Mesendoderm (in vitro differentiated cells): ENCODE measurements at regions not wholly inside any gene's neighbourhood (a gene's known extent, or its start where the extent isn't known, plus 50 kb on each side); places are given as distances from the start of the nearest gene placed in this dataset.

Source experiments
- DNase-seq: peaks from one replicate; pipeline ENCODE4 v3.0.0; 2013
- H2AK5ac ChIP-seq: 2 replicates; pipeline ENCODE4 v1.6.1; 2013; ENCODE audit warnings: low read length, inconsistent platforms
- H2BK120ac ChIP-seq: 2 replicates; pipeline ENCODE4 v1.6.1; 2013; ENCODE audit warnings: low read depth, mild to moderate bottlenecking, low read length, moderate library complexity, mixed read lengths
- H2BK15ac ChIP-seq: replicated peaks from 2 replicates; pipeline ENCODE4 v1.6.1; 2013; ENCODE audit warnings: low read depth, mild to moderate bottlenecking, moderate library complexity
- H2BK5ac ChIP-seq: 2 replicates; pipeline ENCODE4 v1.6.1; 2013; ENCODE audit warnings: low read length, inconsistent platforms
- H3K18ac ChIP-seq: 2 replicates; pipeline ENCODE4 v1.6.1; 2013; ENCODE audit warnings: mild to moderate bottlenecking, low read length, mixed read lengths
- H3K23ac ChIP-seq: one replicate; pipeline ENCODE4 v1.6.1; 2013; ENCODE audit warnings: low read length
- H3K27ac ChIP-seq: 2 replicates; pipeline ENCODE4 v1.5.1; 2013; ENCODE audit warnings: low read depth, mild to moderate bottlenecking, inconsistent platforms, low read length, moderate library complexity
- H3K27me3 ChIP-seq: 2 replicates; pipeline ENCODE4 v1.6.1; 2013; ENCODE audit warnings: low read length, control low read depth, mild to moderate bottlenecking, inconsistent platforms; ENCODE audit not compliant: insufficient read depth, poor library complexity
- H3K36me3 ChIP-seq: 2 replicates; pipeline ENCODE4 v1.6.1; 2013; ENCODE audit warnings: low read length, inconsistent platforms; ENCODE audit not compliant: control insufficient read depth, insufficient read depth
- H3K4ac ChIP-seq: one replicate; pipeline ENCODE4 v1.6.1; 2013; ENCODE audit warnings: low read depth, mild to moderate bottlenecking, low read length, moderate library complexity
- H3K4me1 ChIP-seq: 2 replicates; pipeline ENCODE4 v1.6.1; 2013; ENCODE audit warnings: low read depth, low read length, inconsistent platforms; ENCODE audit not compliant: control insufficient read depth
- H3K4me2 ChIP-seq: 2 replicates; pipeline ENCODE4 v1.6.1; 2013; ENCODE audit warnings: low read length
- H3K4me3 ChIP-seq: 2 replicates; pipeline ENCODE4 v1.5.1; 2013; ENCODE audit warnings: mild to moderate bottlenecking, low read length
- H3K56ac ChIP-seq: one replicate; pipeline ENCODE4 v1.6.1; 2013; ENCODE audit warnings: low read length
- H3K79me1 ChIP-seq: 2 replicates; pipeline ENCODE4 v1.6.1; 2013; ENCODE audit warnings: low read length, inconsistent platforms
- H3K79me2 ChIP-seq: 2 replicates; pipeline ENCODE4 v1.6.1; 2013; ENCODE audit warnings: mild to moderate bottlenecking, low read length; ENCODE audit not compliant: control insufficient read depth, insufficient read depth
- H3K9ac ChIP-seq: 2 replicates; pipeline ENCODE4 v1.6.1; 2013; ENCODE audit warnings: low read length, inconsistent platforms
- H4K5ac ChIP-seq: one replicate; pipeline ENCODE4 v1.6.1; 2013; ENCODE audit warnings: low read length
- H4K8ac ChIP-seq: one replicate; pipeline ENCODE4 v1.6.1; 2013; ENCODE audit warnings: low read depth, mild to moderate bottlenecking, control low read depth, low read length, moderate library complexity
- WGBS: extraction: QIAGEN DNeasy Blood & Tissue Kit; methylation state at CpG from one replicate; pipeline ENCODE4 v1.1.7; 2013; ENCODE audit warnings: low lambda C conversion rate, missing lambda C conversion rate; ENCODE audit not compliant: insufficient coverage; ENCODE audit errors: extremely low coverage; 5-methylcytosine and 5-hydroxymethylcytosine counted together

DNA sequence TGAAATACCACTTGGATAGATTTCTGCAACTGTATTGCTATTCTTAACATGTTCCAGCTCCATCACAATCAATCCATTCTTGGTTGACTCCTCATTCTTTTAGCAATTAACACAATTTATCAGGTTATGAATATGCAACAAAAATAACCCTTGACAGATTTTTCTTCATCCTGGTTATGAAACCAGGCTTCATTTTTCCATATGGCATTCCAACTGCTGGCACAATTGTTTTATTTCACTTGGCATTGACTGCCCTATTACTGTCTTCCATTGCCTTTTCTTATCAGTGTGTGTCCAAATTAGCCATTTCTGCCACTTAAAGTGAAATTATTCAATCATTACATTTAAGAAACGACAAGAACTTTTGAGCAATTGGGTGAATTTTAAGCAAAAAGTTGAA is 388.8 kb upstream of the EPHA5 start:
- no CpG with 5 or more reads among the region's 1 CpG for WGBS
- DNase-seq: no peak
- H3K4me1 ChIP-seq: no peaks in the 10 kb centered on the region
- no peak overlapping the region for H4K8ac ChIP-seq
- H3K79me1 ChIP-seq: no peaks in the 10 kb centered on the region
- no peak overlapping the region for H2BK120ac ChIP-seq
- no peak overlapping the region for H4K5ac ChIP-seq
- no peak overlapping the region for H2BK5ac ChIP-seq
- H3K4me3 ChIP-seq: no peak overlapping the region
- no peaks in the 10 kb centered on the region for H3K79me2 ChIP-seq
- no peak overlapping the region for H2AK5ac ChIP-seq
- no peaks in the 10 kb centered on the region for H3K27me3 ChIP-seq
- H3K4ac ChIP-seq: no peak overlapping the region
- H3K56ac ChIP-seq: no peak overlapping the region
- H3K4me2 ChIP-seq: no peak overlapping the region
- H3K9ac ChIP-seq: no peak overlapping the region
- H3K18ac ChIP-seq: no peak overlapping the region
- H3K36me3 ChIP-seq: no peaks in the 10 kb centered on the region
- H3K27ac ChIP-seq: no peak overlapping the region
- no peak overlapping the region for H2BK15ac ChIP-seq
- no peak overlapping the region for H3K23ac ChIP-seq

DNA sequence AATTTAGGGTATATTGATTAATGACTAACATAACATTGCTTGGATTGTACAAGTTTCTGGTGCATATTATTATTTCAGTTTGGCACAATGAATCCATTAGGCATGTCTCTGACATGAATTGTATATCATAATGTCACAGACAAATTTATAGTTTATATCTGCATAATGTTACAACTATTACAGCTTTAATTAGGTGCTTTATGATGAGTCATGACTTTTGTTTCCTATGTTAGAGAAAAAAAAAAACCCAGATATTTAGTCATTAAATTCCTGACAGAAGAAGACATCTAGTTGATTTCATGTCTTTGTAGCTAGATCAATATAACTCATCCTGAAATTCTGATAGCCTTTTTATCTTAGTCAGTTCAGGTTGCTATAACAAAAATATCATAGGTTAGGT is 385.7 kb upstream of the EPHA5 start:
- H3K36me3 ChIP-seq: no peaks in the 10 kb centered on the region
- H2AK5ac ChIP-seq: no peak overlapping the region
- H3K4me3 ChIP-seq: no peak overlapping the region
- H3K9ac ChIP-seq: no peak overlapping the region
- H3K79me2 ChIP-seq: no peaks in the 10 kb centered on the region
- no peak overlapping the region for H3K18ac ChIP-seq
- no peaks in the 10 kb centered on the region for H3K27me3 ChIP-seq
- no peak overlapping the region for H4K5ac ChIP-seq
- H2BK5ac ChIP-seq: no peak overlapping the region
- H2BK120ac ChIP-seq: no peak overlapping the region
- H2BK15ac ChIP-seq: no peak overlapping the region
- H3K79me1 ChIP-seq: no peaks in the 10 kb centered on the region
- H3K4me1 ChIP-seq: no peaks in the 10 kb centered on the region
- no peak overlapping the region for H3K27ac ChIP-seq
- no peak overlapping the region for H3K4me2 ChIP-seq
- H4K8ac ChIP-seq: no peak overlapping the region
- no peak overlapping the region for H3K56ac ChIP-seq
- no peak overlapping the region for H3K4ac ChIP-seq
- no peak overlapping the region for H3K23ac ChIP-seq
- DNase-seq: no peak

DNA sequence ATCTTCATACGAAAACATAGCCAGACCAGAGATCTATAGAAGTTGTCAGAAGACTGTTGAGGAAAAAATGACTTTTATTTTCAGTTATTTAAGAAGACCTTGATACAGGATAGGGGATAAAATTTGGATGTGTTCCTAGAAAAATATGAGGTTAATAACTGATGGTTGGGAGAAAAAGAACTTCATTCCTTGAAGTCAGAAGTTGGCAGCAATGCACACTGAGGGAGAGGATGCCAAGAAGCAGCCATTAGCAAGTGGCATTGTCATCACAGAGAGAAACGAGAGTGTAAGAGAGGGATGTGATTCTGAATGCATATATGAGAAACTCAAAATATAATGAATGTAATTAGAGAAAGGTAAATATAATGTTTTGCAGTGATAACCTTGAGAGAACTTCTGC is 382.1 kb upstream of the EPHA5 start:
- no peaks in the 10 kb centered on the region for H3K4me1 ChIP-seq

DNA sequence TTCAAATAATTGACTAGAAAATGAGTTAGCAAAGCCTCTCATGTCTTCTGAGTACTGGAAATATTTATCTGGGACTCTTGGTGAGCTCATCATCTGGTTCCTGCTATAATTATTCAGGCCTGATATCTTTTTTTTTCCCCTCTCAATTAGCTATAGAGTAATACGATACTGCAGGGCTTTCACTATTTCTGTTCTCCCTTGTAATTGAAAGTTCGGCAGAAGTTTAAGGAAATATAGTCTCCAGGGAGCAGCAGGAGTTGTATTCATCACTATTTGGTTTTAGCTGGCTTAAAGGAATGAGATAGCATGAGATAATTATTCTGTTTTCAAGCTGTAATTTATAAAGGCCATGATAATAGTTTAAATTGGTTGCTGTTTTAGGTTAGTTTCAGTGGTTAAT is 378.6 kb upstream of the EPHA5 start:
- Histone ChIP-seq H3K79me2 (no peaks in the 10 kb centered on the region), H3K4me3 (no peak overlapping the region), H3K9ac (no peak overlapping the region), H3K4me2 (no peak overlapping the region), H3K4ac (no peak overlapping the region), H3K4me1 (no peaks in the 10 kb centered on the region), H3K27ac (no peak overlapping the region), H2BK120ac (no peak overlapping the region), H3K79me1 (no peaks in the 10 kb centered on the region), H3K23ac (no peak overlapping the region), H4K5ac (no peak overlapping the region), H2AK5ac (no peak overlapping the region), H2BK5ac (no peak overlapping the region), H3K27me3 (no peaks in the 10 kb centered on the region), H3K36me3 (no peaks in the 10 kb centered on the region), H3K18ac (no peak overlapping the region), H4K8ac (no peak overlapping the region), H2BK15ac (no peak overlapping the region), H3K56ac (no peak overlapping the region)
- no peak for DNase-seq
- WGBS: no CpG with 5 or more reads among the region's 2 CpGs

More for the DNA sequence above, 382.1 kb upstream of the EPHA5 start:
- Histone ChIP-seq H3K36me3 (no peaks in the 10 kb centered on the region), H3K27me3 (no peaks in the 10 kb centered on the region), H4K8ac (no peak overlapping the region), H3K4me3 (no peak overlapping the region), H3K79me1 (no peaks in the 10 kb centered on the region), H3K79me2 (no peaks in the 10 kb centered on the region), H3K56ac (no peak overlapping the region), H3K4ac (no peak overlapping the region), H2BK15ac (no peak overlapping the region), H2BK5ac (no peak overlapping the region), H4K5ac (no peak overlapping the region), H2BK120ac (no peak overlapping the region), H3K27ac (no peak overlapping the region), H2AK5ac (no peak overlapping the region), H3K23ac (no peak overlapping the region), H3K9ac (no peak overlapping the region), H3K18ac (no peak overlapping the region), H3K4me2 (no peak overlapping the region)
- no peak for DNase-seq
- WGBS: no CpG with 5 or more reads among the region's 2 CpGs

DNA sequence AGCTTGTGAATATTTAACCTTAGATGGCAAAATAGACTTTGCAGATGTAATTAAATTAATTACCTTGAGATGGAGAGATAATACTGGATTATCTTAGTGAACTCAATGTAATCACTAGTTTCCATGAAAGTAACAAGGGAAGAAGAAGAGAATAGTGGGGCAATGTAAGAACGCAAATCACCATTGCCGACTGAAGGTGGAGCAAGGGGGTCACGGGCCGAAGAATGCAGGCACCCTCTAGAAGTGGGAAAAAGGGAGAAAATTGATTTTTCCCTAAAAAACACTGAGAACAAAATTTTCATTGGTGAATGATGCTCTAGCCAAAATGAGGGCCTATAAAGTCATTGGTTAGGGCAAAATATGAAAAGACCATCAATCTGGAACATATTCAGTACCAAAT is 375.6 kb upstream of the EPHA5 start:
- Histone ChIP-seq H3K79me1 (no peaks in the 10 kb centered on the region), H3K79me2 (no peaks in the 10 kb centered on the region), H3K4me3 (no peak overlapping the region), H3K27ac (no peak overlapping the region), H3K4me1 (no peaks in the 10 kb centered on the region), H2BK15ac (no peak overlapping the region), H2BK120ac (no peak overlapping the region), H3K56ac (no peak overlapping the region), H3K23ac (no peak overlapping the region), H3K18ac (no peak overlapping the region), H3K4ac (no peak overlapping the region), H2AK5ac (no peak overlapping the region), H4K5ac (no peak overlapping the region), H3K36me3 (no peaks in the 10 kb centered on the region), H4K8ac (no peak overlapping the region), H3K9ac (no peak overlapping the region), H2BK5ac (no peak overlapping the region), H3K4me2 (no peak overlapping the region), H3K27me3 (no peaks in the 10 kb centered on the region)
- no CpG with 5 or more reads among the region's 4 CpGs for WGBS
- peak; percentile 12 for DNase-seq

DNA sequence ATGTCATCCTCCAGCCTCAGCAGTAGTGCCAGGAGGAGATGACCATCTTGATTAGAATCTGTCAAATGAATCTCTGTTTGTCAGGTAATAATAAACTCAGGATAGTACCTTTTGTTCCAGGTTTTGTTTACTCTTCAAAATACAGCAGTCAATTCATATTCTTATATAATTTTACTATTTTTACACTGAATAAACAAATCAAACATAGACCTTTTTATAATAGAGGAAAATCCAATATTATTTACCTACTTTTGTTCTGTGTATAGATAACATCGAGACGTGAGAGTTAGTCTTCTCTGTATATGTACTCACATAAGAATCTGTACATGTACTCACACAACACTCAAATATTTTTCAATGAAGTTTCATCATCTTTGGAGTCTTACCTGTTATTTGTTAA is 365.4 kb upstream of the EPHA5 start:
- H3K36me3 ChIP-seq: no peaks in the 10 kb centered on the region
- no peak overlapping the region for H3K23ac ChIP-seq
- no peak overlapping the region for H2AK5ac ChIP-seq
- no peak overlapping the region for H3K56ac ChIP-seq
- H3K79me1 ChIP-seq: no peaks in the 10 kb centered on the region
- WGBS: no CpG with 5 or more reads among the region's 2 CpGs
- no peak overlapping the region for H2BK120ac ChIP-seq
- H4K8ac ChIP-seq: no peak overlapping the region
- H3K79me2 ChIP-seq: no peaks in the 10 kb centered on the region
- no peak overlapping the region for H3K9ac ChIP-seq
- H3K4me3 ChIP-seq: no peak overlapping the region
- H3K18ac ChIP-seq: no peak overlapping the region
- H2BK15ac ChIP-seq: no peak overlapping the region
- H2BK5ac ChIP-seq: no peak overlapping the region
- H3K27me3 ChIP-seq: no peaks in the 10 kb centered on the region
- H4K5ac ChIP-seq: no peak overlapping the region
- H3K4ac ChIP-seq: no peak overlapping the region
- DNase-seq: no peak
- no peak overlapping the region for H3K27ac ChIP-seq
- no peak overlapping the region for H3K4me2 ChIP-seq
- H3K4me1 ChIP-seq: no peaks in the 10 kb centered on the region
